Uterus (tissue), 3 donors: ENCODE measurements at regions not wholly inside any gene's neighbourhood (a gene's known extent, or its start where the extent isn't known, plus 50 kb on each side); places are given as distances from the start of the nearest gene placed in this dataset.

Source experiments
- DNase-seq, 2 donors: peaks; one replicate each; pipeline ENCODE4 v3.0.0-alpha.2; 2019 to 2020
- H3K27ac ChIP-seq, 2 donors: fragments of 200-600 bp; sonication (generic); 1 replicate in 1 of 2; 2 replicates in 1 of 2; pipeline ENCODE4 v1.5.1; 2016 to 2018
- H3K27me3 ChIP-seq, 2 donors: fragments of 200-600 bp; sonication (generic); one replicate each; pipeline ENCODE4 v1.5.1; 2018 to 2019; ENCODE audit warnings: control low read depth in 1 of 2
- H3K36me3 ChIP-seq, 2 donors: fragments of 200-600 bp; sonication (generic); one replicate each; pipeline ENCODE4 v1.5.1; 2019; ENCODE audit warnings: control low read depth in 1 of 2
- H3K4me1 ChIP-seq, 2 donors: fragments of 200-600 bp; sonication (generic); one replicate each; pipeline ENCODE4 v1.5.1; 2018 to 2019; ENCODE audit warnings: control low read depth in 1 of 2
- H3K4me3 ChIP-seq, 2 donors: fragments of 200-600 bp; sonication (generic); 1 replicate in 1 of 2; 2 replicates in 1 of 2; pipeline ENCODE4 v1.5.1; 2018 to 2019; ENCODE audit warnings: mild to moderate bottlenecking in 1 of 2
- H3K9me3 ChIP-seq, 2 donors: fragments of 200-600 bp; sonication (generic); one replicate each; pipeline ENCODE4 v1.5.1; 2019; ENCODE audit warnings: control low read depth in 1 of 2
- POLR2A ChIP-seq, 2 donors: fragments of 450-650 bp; IDR thresholded peaks; one replicate each; pipeline ENCODE4 v1.6.1; 2016; ENCODE audit warnings: antibody characterized with exemption in 2 of 2, mild to moderate bottlenecking in 1 of 2, moderate library complexity in 1 of 2
- intact Hi-C: fragments of 100-400 bp; cut with DNase I; formaldehyde crosslinking; loops from one replicate; pipeline ENCODE4 v1.15.1; 2023; ENCODE audit warnings: low total_unique reads
- TF ChIP-seq, protein P1 (sequence below), 4 experiments: fragments of 200-600 bp in 2 of 4; fragments of 450-650 bp in 2 of 4; sonication (generic) in 2 of 4; IDR thresholded peaks; one replicate each; pipeline ENCODE4 v1.5.1; 2016 to 2019; ENCODE audit warnings: antibody characterized with exemption in 4 of 4, mild to moderate bottlenecking in 2 of 4, moderate library complexity in 1 of 4
- donor health status: DM: yes; HTN: yes; CAD: no.

DNA sequence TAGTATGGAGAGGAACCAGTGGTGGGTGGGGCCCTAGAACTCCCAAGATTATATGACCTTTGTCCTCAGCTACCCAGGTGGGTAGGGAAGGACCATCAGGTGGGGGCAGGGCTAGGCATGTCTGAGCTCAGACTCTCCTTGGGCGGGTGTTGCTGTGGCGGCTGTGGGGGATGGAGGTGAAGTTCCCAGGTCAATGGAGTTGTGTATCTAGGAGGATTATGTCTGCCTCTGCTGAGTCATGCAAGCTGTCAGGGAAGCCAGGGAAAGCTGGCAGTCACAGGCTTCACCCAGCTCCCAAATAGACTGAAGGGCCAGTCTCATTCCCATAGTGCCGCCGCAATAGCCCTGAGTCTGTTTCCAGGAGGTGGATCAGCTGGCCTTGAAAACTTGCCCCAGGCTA, 139.7 kb upstream of the CFAP20DC start:
- H3K27me3 ChIP-seq: no peaks in the 10 kb centered on the region
- H3K4me1 ChIP-seq: no peaks in the 10 kb centered on the region
- no peak overlapping the region for H3K4me3 ChIP-seq
- intact Hi-C loops: no loop called here
- TF ChIP-seq, protein P1, sequence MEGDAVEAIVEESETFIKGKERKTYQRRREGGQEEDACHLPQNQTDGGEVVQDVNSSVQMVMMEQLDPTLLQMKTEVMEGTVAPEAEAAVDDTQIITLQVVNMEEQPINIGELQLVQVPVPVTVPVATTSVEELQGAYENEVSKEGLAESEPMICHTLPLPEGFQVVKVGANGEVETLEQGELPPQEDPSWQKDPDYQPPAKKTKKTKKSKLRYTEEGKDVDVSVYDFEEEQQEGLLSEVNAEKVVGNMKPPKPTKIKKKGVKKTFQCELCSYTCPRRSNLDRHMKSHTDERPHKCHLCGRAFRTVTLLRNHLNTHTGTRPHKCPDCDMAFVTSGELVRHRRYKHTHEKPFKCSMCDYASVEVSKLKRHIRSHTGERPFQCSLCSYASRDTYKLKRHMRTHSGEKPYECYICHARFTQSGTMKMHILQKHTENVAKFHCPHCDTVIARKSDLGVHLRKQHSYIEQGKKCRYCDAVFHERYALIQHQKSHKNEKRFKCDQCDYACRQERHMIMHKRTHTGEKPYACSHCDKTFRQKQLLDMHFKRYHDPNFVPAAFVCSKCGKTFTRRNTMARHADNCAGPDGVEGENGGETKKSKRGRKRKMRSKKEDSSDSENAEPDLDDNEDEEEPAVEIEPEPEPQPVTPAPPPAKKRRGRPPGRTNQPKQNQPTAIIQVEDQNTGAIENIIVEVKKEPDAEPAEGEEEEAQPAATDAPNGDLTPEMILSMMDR (IDR thresholded peaks at IDR 0.05): no peak
- TF ChIP-seq POLR2A (IDR thresholded peaks at IDR 0.05): no peak
- H3K36me3 ChIP-seq: no peaks in the 10 kb centered on the region
- no peak for DNase-seq
- H3K27ac ChIP-seq: no peak overlapping the region
- no peaks in the 10 kb centered on the region for H3K9me3 ChIP-seq

DNA sequence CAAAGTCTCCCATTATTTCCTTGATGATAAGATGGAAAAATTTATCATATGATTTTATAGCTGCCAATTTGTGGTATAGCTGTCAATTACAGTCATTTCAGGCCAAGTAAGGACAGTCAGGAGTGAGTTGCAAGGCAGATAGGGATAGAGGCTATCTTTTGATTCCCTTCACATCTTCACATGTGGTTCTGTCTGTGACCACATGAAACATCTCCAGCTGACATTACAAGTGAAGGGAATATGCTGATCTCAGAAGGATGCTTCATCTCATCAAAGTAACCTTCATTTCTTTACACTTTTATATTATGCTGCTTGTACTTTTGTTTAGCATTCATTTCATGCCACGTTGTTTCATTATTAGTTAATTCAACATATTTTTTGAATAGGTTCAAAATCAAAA, 136.9 kb upstream of the CFAP20DC start:
- intact Hi-C loops: no loop called here
- Histone ChIP-seq H3K27me3 (no peaks in the 10 kb centered on the region), H3K4me1 (no peaks in the 10 kb centered on the region), H3K27ac (no peak overlapping the region), H3K9me3 (no peaks in the 10 kb centered on the region), H3K4me3 (no peak overlapping the region), H3K36me3 (no peaks in the 10 kb centered on the region)
- no peak for DNase-seq
- TF ChIP-seq POLR2A (IDR thresholded peaks at IDR 0.05): no peak
- TF ChIP-seq, protein P1 (IDR thresholded peaks at IDR 0.05): no peak

DNA sequence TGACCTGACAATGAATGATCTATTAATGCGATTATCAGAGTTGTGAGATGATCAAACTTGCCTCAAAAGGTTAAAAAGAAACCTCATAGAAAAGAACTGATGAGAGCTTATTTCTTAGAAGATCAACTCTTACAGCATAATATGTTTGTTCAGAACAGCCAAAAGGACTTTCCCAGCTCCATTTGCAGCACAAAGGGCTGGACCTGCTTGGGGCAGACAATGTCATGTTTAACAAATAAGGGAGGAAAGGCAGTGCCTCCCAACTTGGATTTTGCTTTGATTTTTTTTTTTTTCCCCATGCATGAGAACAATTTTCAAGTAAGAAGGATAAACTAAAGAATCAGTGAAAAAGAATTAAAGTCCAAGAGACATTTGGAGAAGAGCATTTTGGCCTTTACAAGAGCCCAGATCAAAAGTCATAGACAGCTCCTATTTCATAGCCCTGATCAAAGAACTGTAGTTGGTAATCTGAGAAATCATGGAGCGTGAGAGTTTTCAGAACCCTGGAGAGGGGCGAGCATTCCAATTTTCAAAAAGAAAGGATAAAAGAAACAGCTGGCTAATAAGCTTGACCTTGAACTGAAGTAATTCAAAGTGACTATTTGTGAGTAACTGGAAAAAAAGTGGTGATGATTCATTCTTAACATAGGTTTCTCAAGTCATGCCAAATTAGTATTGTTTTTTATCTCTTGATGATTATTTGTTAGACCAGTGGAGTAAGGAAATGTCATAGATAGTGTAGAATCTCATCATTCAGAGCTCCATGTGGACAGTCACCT, 136.0 kb upstream of the CFAP20DC start:
- no peak for DNase-seq
- Histone ChIP-seq H3K4me1 (no peaks in the 10 kb centered on the region), H3K9me3 (no peaks in the 10 kb centered on the region), H3K27me3 (no peaks in the 10 kb centered on the region), H3K36me3 (no peaks in the 10 kb centered on the region), H3K4me3 (no peak overlapping the region), H3K27ac (no peak overlapping the region)
- intact Hi-C loops: no loop called here
- TF ChIP-seq, protein P1 (IDR thresholded peaks at IDR 0.05): no peak
- TF ChIP-seq POLR2A (IDR thresholded peaks at IDR 0.05): no peak

GRCh38 chr3:59180006-59180405, 130.2 kb upstream of the CFAP20DC start:
- H3K9me3 ChIP-seq: no peaks in the 10 kb centered on the region
- intact Hi-C loops: no loop called here
- no peak overlapping the region for H3K27ac ChIP-seq
- no peaks in the 10 kb centered on the region for H3K27me3 ChIP-seq
- H3K4me3 ChIP-seq: no peak overlapping the region
- no peak for TF ChIP-seq POLR2A (IDR thresholded peaks at IDR 0.05)
- TF ChIP-seq, protein P1 (IDR thresholded peaks at IDR 0.05): no peak
- H3K36me3 ChIP-seq: no peaks in the 10 kb centered on the region
- H3K4me1 ChIP-seq: no peaks in the 10 kb centered on the region
- DNase-seq: no peak

DNA sequence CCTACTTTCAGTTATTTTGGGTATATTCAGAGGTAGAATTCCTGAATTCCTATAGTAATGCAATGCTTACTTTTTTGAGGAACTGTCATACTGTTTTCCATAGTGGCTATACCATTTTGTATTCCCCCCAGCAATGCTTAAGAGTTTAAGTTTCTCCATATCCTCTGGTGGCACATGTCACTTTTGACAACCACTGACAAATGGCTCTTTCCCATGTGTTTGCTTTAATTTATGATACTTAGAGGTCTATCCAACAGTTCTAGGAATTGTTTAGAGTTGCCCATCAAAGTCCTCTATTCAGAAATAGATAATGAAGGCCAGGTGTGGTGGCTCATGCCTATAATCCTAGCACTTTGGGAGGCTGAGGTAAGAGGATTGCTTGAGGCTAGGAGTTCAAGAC, 128.9 kb upstream of the CFAP20DC start:
- H3K9me3 ChIP-seq: no peaks in the 10 kb centered on the region
- H3K4me3 ChIP-seq: no peak overlapping the region
- no peaks in the 10 kb centered on the region for H3K4me1 ChIP-seq
- H3K36me3 ChIP-seq: no peaks in the 10 kb centered on the region
- H3K27ac ChIP-seq: no peak overlapping the region
- no peak for DNase-seq
- TF ChIP-seq POLR2A (IDR thresholded peaks at IDR 0.05): no peak
- TF ChIP-seq, protein P1 (IDR thresholded peaks at IDR 0.05): no peak
- H3K27me3 ChIP-seq: no peaks in the 10 kb centered on the region
- intact Hi-C loops: no loop called here
